ENCODE measurements at regions not wholly inside any gene's neighbourhood (a gene's known extent, or its start where the extent isn't known, plus 50 kb on each side); places are given as distances from the start of the nearest gene placed in this dataset.

DNA sequence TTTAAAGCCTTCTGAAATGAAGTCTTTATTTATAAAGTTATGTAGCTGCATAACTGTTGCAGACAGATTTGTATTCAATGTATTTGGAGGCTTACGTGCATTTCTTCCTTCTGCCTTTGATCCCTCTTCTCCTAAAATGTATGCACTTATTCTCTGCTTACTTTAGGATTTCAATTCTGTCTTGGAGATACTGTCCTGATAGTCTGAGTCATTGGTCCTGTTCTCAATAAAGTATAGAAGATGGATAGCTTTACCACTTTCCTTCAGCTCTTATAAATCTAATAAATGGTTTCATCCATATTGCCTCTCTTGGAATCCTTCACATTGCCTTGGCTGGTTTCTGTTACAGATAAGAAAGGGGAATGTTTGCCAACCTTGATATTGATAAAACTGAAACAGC is 430.1 kb upstream of the CAMK1G start:
- ATAC-seq (no peak), DNase-seq (ENCODE audit: low read depth, low spot score) (no peak)
- TF ChIP-seq POLR2AphosphoS5 (IDR thresholded peaks at IDR 0.05; ENCODE audit: low read depth, low read length) (no peak), SIN3A (IDR thresholded peaks at IDR 0.05; ENCODE audit: borderline replicate concordance, insufficient read depth, low read depth, low read length) (no peak), TCF7L2 (IDR thresholded peaks at IDR 0.05; ENCODE audit: low read depth, low read length) (no peak)
- TF ChIP-seq, protein P1, sequence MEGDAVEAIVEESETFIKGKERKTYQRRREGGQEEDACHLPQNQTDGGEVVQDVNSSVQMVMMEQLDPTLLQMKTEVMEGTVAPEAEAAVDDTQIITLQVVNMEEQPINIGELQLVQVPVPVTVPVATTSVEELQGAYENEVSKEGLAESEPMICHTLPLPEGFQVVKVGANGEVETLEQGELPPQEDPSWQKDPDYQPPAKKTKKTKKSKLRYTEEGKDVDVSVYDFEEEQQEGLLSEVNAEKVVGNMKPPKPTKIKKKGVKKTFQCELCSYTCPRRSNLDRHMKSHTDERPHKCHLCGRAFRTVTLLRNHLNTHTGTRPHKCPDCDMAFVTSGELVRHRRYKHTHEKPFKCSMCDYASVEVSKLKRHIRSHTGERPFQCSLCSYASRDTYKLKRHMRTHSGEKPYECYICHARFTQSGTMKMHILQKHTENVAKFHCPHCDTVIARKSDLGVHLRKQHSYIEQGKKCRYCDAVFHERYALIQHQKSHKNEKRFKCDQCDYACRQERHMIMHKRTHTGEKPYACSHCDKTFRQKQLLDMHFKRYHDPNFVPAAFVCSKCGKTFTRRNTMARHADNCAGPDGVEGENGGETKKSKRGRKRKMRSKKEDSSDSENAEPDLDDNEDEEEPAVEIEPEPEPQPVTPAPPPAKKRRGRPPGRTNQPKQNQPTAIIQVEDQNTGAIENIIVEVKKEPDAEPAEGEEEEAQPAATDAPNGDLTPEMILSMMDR (IDR thresholded peaks at IDR 0.05) = no peak
- TF ChIP-seq, protein P2, sequence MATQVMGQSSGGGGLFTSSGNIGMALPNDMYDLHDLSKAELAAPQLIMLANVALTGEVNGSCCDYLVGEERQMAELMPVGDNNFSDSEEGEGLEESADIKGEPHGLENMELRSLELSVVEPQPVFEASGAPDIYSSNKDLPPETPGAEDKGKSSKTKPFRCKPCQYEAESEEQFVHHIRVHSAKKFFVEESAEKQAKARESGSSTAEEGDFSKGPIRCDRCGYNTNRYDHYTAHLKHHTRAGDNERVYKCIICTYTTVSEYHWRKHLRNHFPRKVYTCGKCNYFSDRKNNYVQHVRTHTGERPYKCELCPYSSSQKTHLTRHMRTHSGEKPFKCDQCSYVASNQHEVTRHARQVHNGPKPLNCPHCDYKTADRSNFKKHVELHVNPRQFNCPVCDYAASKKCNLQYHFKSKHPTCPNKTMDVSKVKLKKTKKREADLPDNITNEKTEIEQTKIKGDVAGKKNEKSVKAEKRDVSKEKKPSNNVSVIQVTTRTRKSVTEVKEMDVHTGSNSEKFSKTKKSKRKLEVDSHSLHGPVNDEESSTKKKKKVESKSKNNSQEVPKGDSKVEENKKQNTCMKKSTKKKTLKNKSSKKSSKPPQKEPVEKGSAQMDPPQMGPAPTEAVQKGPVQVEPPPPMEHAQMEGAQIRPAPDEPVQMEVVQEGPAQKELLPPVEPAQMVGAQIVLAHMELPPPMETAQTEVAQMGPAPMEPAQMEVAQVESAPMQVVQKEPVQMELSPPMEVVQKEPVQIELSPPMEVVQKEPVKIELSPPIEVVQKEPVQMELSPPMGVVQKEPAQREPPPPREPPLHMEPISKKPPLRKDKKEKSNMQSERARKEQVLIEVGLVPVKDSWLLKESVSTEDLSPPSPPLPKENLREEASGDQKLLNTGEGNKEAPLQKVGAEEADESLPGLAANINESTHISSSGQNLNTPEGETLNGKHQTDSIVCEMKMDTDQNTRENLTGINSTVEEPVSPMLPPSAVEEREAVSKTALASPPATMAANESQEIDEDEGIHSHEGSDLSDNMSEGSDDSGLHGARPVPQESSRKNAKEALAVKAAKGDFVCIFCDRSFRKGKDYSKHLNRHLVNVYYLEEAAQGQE (IDR thresholded peaks at IDR 0.05; ENCODE audit: insufficient read depth in 1 of 2, low read depth in 2 of 2, low read length in 1 of 2) = no peak
- BruUV-seq (replicated peaks) = no TSS peak
- no peaks in the 10 kb centered on the region for H3K4me1 ChIP-seq (ENCODE audit: control insufficient read depth, insufficient read depth, low read length)
- no peak overlapping the region for H3K27ac ChIP-seq (ENCODE audit: low read length)
- H3K36me3 ChIP-seq (ENCODE audit: control insufficient read depth, insufficient read depth, low read length) = no peaks in the 10 kb centered on the region
- H3K9me3 ChIP-seq (ENCODE audit: control insufficient read depth, insufficient read depth, low read depth, low read length) = no peaks in the 10 kb centered on the region
- POLR2A ChIA-PET = interaction anchor here (0.8 kb wide), 1 partner anchor 12 kb away, joined by 3 read pairs; no protein-coding TSS in a partner anchor
- intact Hi-C loops (cut with micrococcal nuclease; ENCODE audit: unreplicated experiment) (no loop called here), in situ Hi-C loops (cut with HindIII; ENCODE audit: low pct_unique_long_range_greater_than_20kb, low sequenced_read_pairs) (no loop called here)
- H3K27me3 ChIP-seq (ENCODE audit: control insufficient read depth, insufficient read depth, low read length) = no peaks in the 10 kb centered on the region
- no peak overlapping the region for H3K4me3 ChIP-seq (ENCODE audit: low read depth in 2 of 2, low read length in 2 of 2)
- CTCF ChIA-PET = no interaction called here

DNA sequence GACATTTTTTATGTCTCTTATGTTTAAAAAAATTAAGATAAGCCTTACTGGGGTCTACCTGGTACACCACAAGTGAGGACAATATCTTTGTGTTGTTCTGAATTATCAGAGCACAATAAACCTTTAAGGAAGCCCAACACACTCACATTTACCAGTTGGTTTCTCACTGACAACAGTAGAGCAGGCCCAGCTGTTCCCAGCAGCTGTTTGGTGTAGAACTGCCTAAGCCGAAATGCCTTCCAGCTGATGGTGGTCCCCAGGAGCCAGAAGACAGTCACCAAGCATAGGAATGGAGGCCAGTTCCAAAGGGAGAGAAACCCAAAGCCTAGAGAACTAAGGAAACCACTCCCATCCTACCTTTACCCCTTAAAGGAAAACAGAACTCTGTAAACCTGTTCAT is 428.6 kb upstream of the CAMK1G start:
- BruUV-seq (replicated peaks) = no TSS peak
- Histone ChIP-seq H3K27me3 (ENCODE audit: control insufficient read depth, insufficient read depth, low read length) (no peaks in the 10 kb centered on the region), H3K36me3 (ENCODE audit: control insufficient read depth, insufficient read depth, low read length) (no peaks in the 10 kb centered on the region), H3K27ac (ENCODE audit: low read length) (no peak overlapping the region), H3K9me3 (ENCODE audit: control insufficient read depth, insufficient read depth, low read depth, low read length) (no peaks in the 10 kb centered on the region), H3K4me3 (ENCODE audit: low read depth in 2 of 2, low read length in 2 of 2) (no peak overlapping the region), H3K4me1 (ENCODE audit: control insufficient read depth, insufficient read depth, low read length) (no peaks in the 10 kb centered on the region)
- DNase-seq (ENCODE audit: low read depth, low spot score) = no peak
- ChIA-PET POLR2A (no interaction called here), CTCF (no interaction called here)
- intact Hi-C loops (cut with micrococcal nuclease; ENCODE audit: unreplicated experiment) = no loop called here
- in situ Hi-C loops (cut with HindIII; ENCODE audit: low pct_unique_long_range_greater_than_20kb, low sequenced_read_pairs) = no loop called here
- no peak for ATAC-seq
- no peak for TF ChIP-seq POLR2AphosphoS5 (IDR thresholded peaks at IDR 0.05; ENCODE audit: low read depth, low read length)
- TF ChIP-seq TCF7L2 (IDR thresholded peaks at IDR 0.05; ENCODE audit: low read depth, low read length) = no peak

DNA sequence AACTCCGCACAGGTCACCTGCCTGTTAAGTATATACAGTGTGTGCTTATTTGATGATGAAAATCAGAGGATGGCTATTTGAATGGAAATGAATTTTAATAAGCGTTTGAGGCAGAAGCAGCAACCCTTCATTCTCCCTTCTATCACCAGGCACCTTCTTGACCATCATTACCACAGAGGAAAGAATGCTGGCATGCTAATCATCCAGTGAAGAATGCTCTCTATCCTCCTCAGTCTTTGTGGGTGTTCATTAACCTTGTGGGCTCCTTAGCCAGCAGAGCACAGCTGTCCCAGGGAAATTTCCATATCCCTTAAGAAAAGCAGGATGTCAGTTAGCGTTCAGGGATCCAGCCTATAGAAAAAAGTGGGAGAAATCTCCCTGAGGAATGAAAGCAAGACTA is 428.0 kb upstream of the CAMK1G start:
- TF ChIP-seq, protein P2 (IDR thresholded peaks at IDR 0.05; ENCODE audit: insufficient read depth in 1 of 2, low read depth in 2 of 2, low read length in 1 of 2) = no peak
- no peak for TF ChIP-seq TCF7L2 (IDR thresholded peaks at IDR 0.05; ENCODE audit: low read depth, low read length)
- TF ChIP-seq, protein P1 (IDR thresholded peaks at IDR 0.05) = no peak
- no peak for TF ChIP-seq POLR2AphosphoS5 (IDR thresholded peaks at IDR 0.05; ENCODE audit: low read depth, low read length)
- no peak for TF ChIP-seq SIN3A (IDR thresholded peaks at IDR 0.05; ENCODE audit: borderline replicate concordance, insufficient read depth, low read depth, low read length)
- Histone ChIP-seq H3K27ac (ENCODE audit: low read length) (no peak overlapping the region), H3K4me1 (ENCODE audit: control insufficient read depth, insufficient read depth, low read length) (no peaks in the 10 kb centered on the region), H3K36me3 (ENCODE audit: control insufficient read depth, insufficient read depth, low read length) (no peaks in the 10 kb centered on the region), H3K9me3 (ENCODE audit: control insufficient read depth, insufficient read depth, low read depth, low read length) (no peaks in the 10 kb centered on the region), H3K4me3 (ENCODE audit: low read depth in 2 of 2, low read length in 2 of 2) (no peak overlapping the region), H3K27me3 (ENCODE audit: control insufficient read depth, insufficient read depth, low read length) (no peaks in the 10 kb centered on the region)
- ATAC-seq (no peak), DNase-seq (ENCODE audit: low read depth, low spot score) (no peak)
- intact Hi-C loops (cut with micrococcal nuclease; ENCODE audit: unreplicated experiment) = no loop called here
- POLR2A ChIA-PET = no interaction called here
- in situ Hi-C loops (cut with HindIII; ENCODE audit: low pct_unique_long_range_greater_than_20kb, low sequenced_read_pairs) = no loop called here
- CTCF ChIA-PET = no interaction called here
- BruUV-seq (replicated peaks) = no TSS peak
